Stimulated activated naive CD4-positive, alpha-beta T cell (primary cell): ENCODE measurements at regions not wholly inside any gene's neighbourhood (a gene's known extent, or its start where the extent isn't known, plus 50 kb on each side); places are given as distances from the start of the nearest gene placed in this dataset.

ENCODE experiments used
- DNase-seq, 6 experiments: peaks; one replicate each; lab custom pipeline; 2025; lab: John Stamatoyannopoulos, UW

DNA sequence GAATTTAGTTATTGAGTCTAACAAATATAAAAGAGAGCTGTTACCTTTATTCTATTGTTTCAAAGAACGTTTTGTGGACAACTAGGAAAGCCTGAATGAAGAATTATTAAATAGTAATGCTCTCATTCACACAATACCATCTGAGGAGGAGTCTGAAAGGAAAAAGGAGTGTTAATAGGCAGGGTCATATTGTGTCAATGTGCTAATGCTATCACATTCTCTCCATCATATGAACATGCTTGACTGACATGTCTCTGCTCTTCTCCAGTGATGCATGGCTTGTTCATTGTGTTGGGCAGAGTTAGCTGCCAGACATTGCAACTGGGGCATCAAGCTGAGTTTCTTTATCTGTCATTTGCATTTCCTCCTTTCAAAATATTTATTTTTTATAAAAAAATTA is 1578.0 kb downstream of the MAT2B start:
- DNase-seq: no peak

DNA sequence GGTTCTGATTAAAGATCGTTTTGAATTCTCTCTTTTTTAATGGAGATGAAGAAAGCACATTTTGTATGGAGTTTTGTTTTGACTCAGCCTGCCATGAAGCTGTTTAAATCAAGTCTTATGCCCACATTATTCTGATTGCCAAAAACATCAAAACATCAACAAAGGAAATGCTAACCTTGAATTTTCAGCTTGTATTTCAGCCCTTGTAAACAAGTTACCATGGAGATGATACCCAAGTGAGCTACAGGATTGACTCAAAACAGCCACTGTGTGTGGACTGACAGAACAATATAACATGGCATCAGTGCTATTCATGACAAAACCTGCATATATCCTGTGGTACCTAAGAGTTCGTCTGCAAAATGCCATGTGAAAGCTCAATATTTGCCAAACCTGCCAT is 1581.0 kb downstream of the MAT2B start:
- no peak for DNase-seq

DNA sequence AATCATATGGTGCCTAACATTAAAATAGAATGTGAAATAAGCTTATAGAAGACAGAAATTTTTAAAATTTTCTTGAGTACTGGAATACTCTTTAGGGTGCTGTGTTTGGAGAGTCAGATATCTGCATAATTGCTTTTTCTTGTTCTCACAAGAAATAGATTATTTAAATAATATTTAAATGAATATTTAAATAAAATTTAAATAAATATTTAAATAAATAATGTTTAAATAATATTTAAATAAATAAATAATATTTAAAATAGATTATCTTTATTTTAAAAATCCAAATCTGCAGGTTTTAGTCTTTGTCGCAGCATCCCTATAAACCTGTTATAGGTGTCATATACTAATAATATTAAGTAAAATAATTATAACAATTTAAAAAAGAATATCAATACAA is 1589.4 kb downstream of the MAT2B start:
- no peak for DNase-seq

DNA sequence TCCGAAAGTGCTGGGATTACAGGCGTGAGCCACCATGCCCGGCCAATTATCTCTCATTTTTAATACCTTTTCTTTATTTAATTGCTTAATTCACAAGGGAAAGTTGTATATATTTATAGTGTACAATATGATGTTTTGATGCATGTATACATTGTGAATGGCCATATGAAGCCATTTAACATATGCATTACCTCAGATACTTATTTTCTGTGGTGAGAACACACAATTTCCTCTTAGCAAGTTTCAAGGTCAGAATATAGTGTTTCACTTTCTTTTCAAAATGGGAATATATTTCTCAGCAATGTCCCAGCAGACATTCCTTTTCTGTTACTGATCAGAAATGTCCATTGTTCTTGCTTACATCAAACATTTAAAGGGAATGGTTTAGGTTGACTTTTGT is 1596.3 kb downstream of the MAT2B start:
- DNase-seq: no peak

DNA sequence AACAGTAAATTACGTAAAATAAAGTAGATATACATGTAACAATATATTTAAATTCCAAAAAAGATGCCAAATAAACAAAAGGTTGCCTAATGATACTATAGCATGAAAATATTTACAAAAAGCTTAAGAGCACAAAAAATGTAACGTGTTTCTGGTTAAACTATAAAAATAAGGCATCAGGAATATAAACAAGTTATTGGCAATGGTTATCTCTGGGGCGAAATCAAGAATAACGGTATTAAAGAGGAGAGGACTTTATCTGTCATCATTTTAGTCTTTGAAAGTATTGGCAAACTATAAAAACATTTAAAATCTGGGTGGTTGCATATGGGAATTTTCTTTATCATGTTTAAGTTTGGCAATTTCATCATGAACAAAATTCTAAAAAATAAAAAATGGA is 1599.2 kb downstream of the MAT2B start:
- DNase-seq: no peak

DNA sequence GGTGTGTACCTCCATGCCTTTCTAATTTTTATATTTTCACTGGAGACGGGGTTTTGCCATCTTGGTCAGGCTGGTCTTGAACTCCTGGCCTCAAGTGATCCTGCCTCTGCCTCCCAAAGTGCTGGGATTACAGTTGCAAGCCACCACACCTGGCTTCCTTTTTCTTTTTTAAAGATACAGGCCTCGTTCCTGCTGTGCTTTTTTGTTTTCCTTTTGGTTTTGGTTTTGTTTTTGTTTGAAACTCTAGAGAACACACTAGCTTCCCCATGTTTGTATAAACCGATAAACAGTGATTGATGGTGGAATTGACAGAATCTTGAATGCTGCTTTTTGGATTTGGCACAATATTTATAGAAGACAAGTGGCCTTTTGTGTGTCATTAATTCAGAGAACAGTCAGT is 1603.4 kb downstream of the MAT2B start:
- no peak for DNase-seq

DNA sequence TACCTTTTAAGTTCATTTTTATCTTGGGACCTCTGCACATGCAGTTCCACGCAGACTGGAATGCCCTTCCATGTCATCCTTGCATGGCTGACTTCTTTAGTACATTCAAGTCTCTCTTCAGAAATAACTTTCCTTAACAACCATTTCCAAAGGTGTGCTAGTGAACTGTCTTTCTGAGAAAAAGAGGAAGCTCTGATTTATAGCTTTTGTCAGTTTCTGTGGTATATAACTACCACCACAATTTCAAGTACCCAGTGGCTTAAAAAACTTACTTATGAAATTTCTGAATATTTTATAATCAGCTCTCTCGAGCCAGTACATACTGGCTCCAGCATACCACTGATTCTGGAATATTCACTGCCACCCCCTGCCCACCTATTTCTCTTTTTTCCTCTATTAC is 1613.8 kb downstream of the MAT2B start:
- DNase-seq: no peak

DNA sequence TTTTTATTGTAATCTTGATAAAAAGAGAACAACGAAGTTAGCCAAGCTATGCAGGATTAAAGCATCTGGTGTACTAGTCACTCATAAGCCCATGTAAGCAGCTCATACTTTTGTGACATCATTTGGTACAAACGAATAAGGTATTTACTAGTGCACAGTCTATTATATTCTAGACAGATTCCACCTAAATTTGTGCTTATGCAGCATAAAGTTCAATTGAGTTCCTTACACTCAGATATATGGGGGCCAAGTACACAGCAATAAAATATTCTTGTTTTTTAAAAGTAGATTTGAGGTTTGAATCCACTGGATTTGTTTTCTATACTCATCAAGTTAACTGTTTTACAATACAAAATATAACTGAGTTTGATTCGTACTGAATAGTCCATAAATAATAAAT is 1621.2 kb downstream of the MAT2B start:
- DNase-seq: no peak

DNA sequence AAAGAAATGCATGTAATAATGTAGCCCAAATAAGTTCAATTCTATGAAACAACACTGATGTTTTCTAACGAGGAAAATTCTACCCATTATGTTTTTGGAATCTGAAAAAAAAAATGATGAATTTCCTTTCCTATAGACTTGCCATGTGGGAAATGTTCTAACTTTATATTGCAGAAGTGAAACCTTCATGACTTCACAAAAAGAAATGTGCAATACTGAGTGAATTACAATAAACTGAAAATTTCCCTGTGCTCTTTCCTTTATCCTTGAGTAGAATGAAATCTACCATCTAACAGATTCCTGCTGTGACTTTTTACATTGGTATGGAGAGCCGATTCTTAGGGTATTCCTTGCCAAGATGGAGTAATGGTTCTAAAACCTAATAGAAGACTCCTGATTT is 1622.5 kb downstream of the MAT2B start:
- no peak for DNase-seq

DNA sequence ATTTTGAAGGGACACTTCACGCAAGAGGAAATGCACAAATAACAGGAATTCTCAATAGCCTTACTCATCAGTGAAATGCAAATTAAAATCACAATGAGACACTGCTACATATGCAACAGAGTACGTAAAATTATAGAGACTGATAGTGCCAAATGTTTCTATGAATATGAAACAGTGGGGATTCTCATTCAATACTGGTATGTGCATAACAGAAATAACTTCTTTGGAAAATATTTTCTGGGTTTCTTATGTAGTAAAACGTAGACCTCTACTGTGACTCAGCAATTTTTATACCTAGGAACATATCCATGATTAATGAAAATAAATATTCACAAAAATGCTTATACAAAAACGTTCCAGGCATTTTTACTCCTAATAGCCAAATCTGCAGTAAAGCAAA is 1625.2 kb downstream of the MAT2B start:
- no peak for DNase-seq

DNA sequence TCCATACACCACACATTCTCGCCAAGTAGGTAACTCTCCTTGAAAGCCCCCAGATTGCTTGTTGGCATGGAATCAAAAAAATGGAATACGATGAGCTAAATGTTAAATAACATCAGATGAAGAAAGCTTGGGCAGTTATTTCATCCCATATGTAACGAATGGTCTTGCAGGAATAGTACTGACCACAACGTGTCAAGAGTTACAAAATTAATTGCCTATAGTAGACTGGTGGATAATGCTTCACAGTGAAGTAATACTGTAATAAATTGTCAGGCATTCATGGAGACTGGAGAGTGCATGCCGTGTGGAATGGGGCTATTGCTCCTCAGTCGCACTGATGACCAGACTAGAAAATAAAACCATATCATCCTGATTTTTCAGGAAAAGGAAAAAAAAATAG is 1628.7 kb downstream of the MAT2B start:
- DNase-seq: no peak

DNA sequence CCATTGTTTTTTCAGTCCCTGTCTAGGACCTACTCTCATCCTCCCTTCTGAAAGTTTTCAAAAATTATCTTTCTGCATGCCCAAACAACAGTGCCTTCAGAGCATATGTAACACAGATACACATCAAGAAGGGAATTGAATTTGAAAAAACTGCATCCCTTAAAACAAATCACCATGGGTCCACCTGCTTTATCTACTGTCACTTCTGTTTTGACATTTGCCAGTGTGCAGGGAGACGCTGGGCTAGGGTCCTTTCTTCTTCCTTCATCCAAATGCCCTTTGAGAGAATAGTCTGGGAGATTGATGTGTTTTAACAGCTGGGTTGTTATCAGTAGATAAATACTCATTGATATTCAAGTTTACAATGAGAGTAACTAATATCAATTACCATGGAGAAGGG is 1630.1 kb downstream of the MAT2B start:
- no peak for DNase-seq

DNA sequence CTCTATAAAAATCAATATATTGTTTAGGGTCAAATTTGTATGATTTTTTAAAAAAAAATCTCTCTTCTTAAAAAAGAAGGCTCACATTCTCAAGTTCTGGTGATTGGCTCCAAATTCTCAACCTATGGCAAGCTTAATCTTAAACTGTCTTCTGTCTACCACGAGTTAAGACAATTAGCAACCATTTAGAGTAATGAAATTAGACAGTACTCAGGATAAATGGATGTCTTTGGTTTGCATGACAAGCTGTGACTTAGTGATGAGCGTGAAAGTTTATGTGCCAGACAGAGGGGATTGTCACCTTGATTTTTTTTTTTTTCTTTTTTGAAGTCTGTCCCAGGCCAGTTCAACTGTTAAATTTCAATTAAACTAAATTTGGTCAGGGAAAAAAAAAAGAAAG is 1632.3 kb downstream of the MAT2B start:
- no peak for DNase-seq

DNA sequence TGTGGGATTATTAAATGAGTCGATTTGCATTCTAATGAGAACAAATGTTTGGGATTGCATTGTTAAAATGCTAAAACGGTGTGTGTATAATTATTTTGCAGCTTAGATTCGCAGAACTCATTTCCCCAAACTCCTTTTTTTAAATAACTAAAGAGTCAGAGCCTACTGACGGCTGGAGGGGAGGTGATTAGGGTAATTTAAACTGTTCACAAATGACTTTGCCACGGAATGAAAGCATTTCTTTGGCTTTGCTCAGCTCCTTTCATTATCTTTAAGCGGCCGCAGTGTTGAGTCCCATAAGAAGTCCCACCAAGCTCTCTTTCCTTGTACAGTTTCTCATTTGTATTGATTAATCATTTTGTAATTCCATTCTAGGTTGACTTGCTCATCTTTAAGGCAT is 1632.8 kb downstream of the MAT2B start:
- no peak for DNase-seq

DNA sequence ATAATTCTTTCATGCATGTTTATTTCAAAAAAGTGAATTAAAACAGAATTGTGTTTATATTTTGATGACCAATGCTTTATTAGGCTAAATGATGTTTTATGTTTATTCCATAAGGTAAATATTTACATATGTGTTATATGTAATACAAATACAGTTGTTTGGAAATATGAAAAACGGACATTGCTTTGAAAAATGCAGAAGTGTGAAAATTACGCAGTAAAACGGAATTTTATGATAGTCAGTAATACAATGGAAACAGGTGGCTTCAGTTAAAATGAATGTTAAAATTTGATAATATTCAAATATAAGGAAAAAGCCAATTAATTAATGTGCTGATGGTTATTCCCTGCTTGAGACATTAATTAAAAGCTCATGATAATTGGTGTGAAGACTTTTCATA is 1633.8 kb downstream of the MAT2B start:
- DNase-seq: no peak

DNA sequence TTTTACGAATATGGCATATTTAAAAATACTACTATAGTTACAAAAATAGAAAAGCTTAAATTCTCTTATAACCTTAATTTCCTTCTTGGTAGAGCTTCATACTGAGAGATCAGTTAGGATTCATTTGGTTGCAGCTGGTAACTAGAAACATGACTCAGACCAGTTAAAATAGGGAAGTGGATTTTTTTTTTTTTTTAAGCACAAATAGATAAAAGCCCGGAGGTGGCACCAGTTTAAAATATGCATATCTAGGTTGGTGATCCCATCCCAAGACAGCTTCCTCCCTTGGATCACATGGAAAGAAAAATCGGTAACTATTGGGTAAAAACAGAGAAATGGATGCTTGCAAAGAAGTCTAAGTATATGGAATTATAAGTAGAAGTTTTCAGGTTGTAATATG is 1634.3 kb downstream of the MAT2B start:
- DNase-seq: no peak

DNA sequence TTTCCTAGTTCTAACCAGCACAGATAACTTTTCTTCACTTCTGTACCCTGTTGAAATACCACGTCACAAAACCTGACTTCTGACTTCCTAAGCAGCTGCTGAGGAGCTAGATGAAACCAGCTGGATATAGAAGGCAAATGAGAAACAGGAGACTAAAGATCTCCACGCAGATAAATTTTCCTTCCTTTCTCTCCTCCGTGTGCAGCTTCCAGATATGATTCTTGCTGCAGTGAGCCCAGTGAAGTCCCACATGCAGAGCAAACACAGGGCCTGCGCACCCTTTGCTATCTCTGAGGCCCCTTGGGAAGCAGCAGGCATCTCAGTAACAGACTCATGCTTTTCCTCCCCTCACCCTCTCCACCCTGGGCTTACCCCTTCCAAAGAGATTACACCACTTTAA is 1638.3 kb downstream of the MAT2B start:
- no peak for DNase-seq

DNA sequence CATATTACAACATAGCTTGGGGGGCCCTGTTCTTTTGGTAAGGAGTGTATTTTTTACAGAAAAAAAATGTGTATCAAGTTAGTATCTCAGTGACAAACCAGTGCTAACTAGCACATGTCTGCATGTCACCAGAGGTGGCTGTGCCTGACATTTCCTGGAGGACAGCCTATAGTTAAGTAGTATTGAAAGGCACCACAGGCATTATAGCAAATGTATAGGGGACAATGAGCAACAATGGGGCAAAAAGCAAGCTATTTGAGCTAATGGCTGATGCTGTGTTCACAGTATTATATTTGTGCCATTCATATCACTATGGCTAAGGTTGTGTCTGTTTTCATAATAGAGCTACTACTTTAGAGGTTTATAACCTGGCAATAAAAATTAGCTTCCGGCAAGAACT is 1644.0 kb downstream of the MAT2B start:
- no peak for DNase-seq

DNA sequence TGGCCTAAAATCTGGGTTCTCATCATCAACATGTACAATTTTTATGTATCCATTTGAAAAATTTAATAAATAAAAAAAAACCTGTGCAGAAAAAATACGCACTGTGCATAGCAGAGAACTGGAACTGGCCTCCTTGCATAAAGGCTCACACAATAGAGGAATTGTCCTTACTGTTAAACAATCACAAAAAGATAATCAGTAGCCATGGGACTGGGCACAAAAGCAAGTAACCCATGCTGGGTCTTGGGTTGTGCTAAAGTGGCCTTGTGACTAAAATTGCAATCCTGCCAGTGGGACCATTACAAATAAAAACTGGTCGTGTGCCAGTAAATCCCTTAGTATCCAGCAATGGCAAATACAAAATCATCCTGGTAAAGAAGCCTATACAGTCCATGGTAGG is 1646.6 kb downstream of the MAT2B start:
- no peak for DNase-seq

DNA sequence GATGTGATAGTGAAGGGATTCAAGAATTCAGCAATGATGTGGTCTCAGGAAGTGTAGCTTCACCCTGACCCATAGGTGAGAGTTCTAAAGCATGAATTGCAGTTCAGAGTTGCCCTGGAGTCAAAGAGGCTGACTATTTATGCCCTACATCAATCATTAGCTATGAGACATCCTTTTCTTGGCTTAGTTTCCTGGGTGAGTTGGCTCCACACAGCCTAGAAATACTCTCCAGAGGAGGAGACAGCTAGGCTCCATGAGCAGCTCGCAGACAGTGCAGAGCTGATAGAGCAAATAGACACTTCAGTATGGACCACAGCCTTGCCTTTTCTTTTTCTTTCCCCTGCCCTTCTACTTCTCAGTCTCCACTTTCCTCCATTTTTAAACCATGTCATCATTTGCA is 1651.8 kb downstream of the MAT2B start:
- no peak for DNase-seq

DNA sequence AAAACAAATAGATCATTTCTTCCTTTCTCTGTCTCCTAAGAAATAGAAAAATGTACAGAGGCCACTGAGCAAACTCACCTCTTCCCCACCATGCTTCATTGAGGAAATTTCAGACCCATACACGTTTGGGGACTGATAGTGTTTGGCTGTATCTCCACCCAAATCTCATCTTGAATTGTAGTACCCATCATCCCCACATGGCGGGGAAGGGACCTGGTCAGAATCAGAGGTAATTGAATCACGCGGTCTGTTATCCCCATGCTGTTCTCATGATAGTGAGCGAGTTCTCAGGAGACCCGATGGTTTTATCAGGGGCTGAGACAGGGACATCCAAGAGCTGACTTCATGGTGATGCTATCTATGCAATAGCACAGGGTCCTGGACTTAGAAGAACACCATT is 1655.8 kb downstream of the MAT2B start:
- no peak for DNase-seq

DNA sequence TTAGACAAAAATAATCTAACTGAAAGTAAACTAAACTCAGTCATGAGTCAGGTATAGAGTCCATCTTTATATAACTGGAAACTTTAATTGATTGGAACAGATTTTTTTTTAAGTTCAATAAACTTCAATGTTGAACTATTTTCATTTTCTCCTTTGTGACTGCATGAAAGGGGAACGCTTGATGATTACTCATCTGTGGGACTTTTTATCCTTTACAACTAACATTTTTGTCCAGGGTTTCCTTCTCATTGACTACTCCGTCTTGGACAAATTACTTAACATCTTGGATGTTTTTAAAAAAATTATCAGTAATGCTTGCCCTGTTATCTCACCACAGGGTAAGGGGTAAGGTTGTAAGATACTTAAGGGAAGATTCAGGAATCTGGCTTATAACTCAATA is 1658.4 kb downstream of the MAT2B start:
- no peak for DNase-seq

DNA sequence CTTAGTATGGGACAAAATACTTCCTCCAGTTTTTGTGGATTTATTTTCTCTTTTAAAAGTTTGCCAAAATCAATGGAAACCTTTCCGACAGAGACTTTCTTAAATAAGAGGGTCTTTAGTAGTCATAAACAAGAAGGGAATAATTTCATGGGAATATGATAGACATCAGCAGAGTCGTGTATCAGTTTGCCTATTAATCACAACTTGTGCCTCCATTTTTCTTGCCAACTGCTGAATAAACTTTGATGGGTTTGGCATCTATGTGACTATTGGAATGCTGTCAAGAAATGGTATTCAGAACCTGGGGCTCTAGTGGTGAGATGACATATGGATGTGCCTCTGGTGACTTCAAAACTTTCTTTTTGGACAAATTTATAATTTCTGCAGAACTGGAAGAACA is 1668.2 kb downstream of the MAT2B start:
- no peak for DNase-seq

DNA sequence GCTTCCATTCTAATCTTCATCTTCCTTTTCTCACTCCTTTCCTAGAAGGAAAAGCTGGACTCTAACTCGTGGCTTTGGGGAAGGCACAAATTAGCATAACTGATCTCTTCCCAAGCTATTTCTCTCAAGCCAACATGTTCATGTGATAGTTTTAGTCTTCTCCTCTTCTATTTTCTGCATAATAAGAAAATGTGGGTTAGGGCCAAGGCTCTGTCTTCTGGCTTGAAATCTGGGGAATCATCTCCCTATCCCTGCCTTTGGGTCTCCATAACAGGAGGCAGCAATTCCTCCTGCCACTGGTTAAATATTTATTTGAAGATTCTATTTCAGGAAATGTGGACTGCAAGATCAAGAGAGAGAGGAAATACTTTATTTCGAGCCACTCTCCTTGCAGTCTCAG is 1669.6 kb downstream of the MAT2B start:
- no peak for DNase-seq

DNA sequence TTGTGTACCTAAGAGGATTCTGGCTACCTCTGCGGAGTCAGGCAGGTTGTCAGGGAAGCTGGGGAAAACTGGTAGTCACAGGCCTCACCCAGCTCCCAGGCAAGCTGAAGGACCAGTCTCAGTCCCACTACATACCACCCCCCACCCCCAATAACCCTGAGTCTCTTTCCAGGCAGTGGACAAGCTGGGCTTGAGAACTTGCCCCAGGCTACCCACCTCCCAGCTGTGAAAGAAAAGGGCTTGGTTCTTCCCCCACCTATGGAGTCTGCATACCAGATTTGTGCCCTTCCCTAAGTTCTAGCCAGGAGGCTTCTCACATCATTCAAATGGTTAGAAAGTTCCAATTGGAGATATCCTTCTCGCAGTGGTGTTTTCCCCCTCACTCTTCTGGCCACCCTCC is 1678.8 kb downstream of the MAT2B start:
- DNase-seq: no peak
